Progenitor cell of endocrine pancreas (in vitro differentiated cells): ENCODE measurements at regions not wholly inside any gene's neighbourhood (a gene's known extent, or its start where the extent isn't known, plus 50 kb on each side); places are given as distances from the start of the nearest gene placed in this dataset.

Experiments
- DNase-seq: peaks from one replicate; pipeline ENCODE4 v3.0.0; 2021; ENCODE audit warnings: low spot score; ENCODE audit not compliant: unreplicated experiment
- H3K27ac Mint-ChIP-seq: 2 replicates; pipeline ENCODE4 v1.8.0; 2021; ENCODE audit warnings: mild to moderate bottlenecking, moderate library complexity, mixed read lengths
- H3K27me3 Mint-ChIP-seq: 2 replicates; pipeline ENCODE4 v1.8.0; 2021; ENCODE audit warnings: mixed read lengths
- H3K36me3 Mint-ChIP-seq: 2 replicates; pipeline ENCODE4 v1.8.0; 2022; ENCODE audit warnings: mixed read lengths; ENCODE audit not compliant: insufficient read depth
- H3K4me1 Mint-ChIP-seq: 2 replicates; pipeline ENCODE4 v1.8.0; 2021; ENCODE audit warnings: low read depth, mixed read lengths
- H3K4me3 Mint-ChIP-seq: 2 replicates; pipeline ENCODE4 v1.8.0; 2021; ENCODE audit warnings: low read depth, mild to moderate bottlenecking, moderate library complexity, mixed read lengths
- H3K9me3 Mint-ChIP-seq: 2 replicates; pipeline ENCODE4 v1.8.0; 2021; ENCODE audit warnings: low read depth, mixed read lengths
- CTCF ChIP-seq: fragments of 200-600 bp; sonication (generic); IDR thresholded peaks from one replicate; pipeline ENCODE4 v1.5.0; 2021; ENCODE audit warnings: antibody characterized with exemption, mild to moderate bottlenecking; ENCODE audit not compliant: unreplicated experiment

- Mint-ChIP-seq H3K27ac (peak overlapping the region; percentile 87), H3K4me3 (no peak overlapping the region), H3K36me3 (no peaks in the 10 kb centered on the region), H3K4me1 (peaks cover 58% of the 10 kb centered on the region), H3K9me3 (peaks cover 3% of the 10 kb centered on the region), H3K27me3 (no peaks in the 10 kb centered on the region)
- TF ChIP-seq CTCF, result no peak
- DNase-seq, result no peak
Measured at GRCh38 chr2:109694190-109694589, 80.0 kb downstream of the SOWAHC start.

GRCh38 chr2:109695290-109695689 lies 81.1 kb downstream of the SOWAHC start:
- H3K4me1 Mint-ChIP-seq, result peaks cover 58% of the 10 kb centered on the region
- no peak for TF ChIP-seq CTCF

GRCh38 chr2:109699646-109700045 lies 85.5 kb downstream of the SOWAHC start:
- DNase-seq, result no peak
- no peak overlapping the region for H3K4me3 Mint-ChIP-seq
- peaks cover 48% of the 10 kb centered on the region for H3K4me1 Mint-ChIP-seq
- H3K27ac Mint-ChIP-seq, result peak overlapping the region; percentile 23
- H3K27me3 Mint-ChIP-seq, result no peaks in the 10 kb centered on the region
- no peak for TF ChIP-seq CTCF
- H3K36me3 Mint-ChIP-seq, result no peaks in the 10 kb centered on the region
- peaks cover 3% of the 10 kb centered on the region for H3K9me3 Mint-ChIP-seq

More at GRCh38 chr2:109695290-109695689, 81.1 kb downstream of the SOWAHC start:
- peaks cover 3% of the 10 kb centered on the region for H3K9me3 Mint-ChIP-seq
- H3K27ac Mint-ChIP-seq, result peak overlapping the region; percentile 4
- H3K27me3 Mint-ChIP-seq, result no peaks in the 10 kb centered on the region
- no peaks in the 10 kb centered on the region for H3K36me3 Mint-ChIP-seq
- H3K4me3 Mint-ChIP-seq, result no peak overlapping the region
- no peak for DNase-seq

- peaks cover 38% of the 10 kb centered on the region for H3K4me1 Mint-ChIP-seq
- peak overlapping the region; percentile 3 for H3K27ac Mint-ChIP-seq
- H3K4me3 Mint-ChIP-seq, result no peak overlapping the region
Measured at GRCh38 chr2:109700680-109701274, 86.6 kb downstream of the SOWAHC start.

GRCh38 chr2:109701362-109701761 lies 87.2 kb downstream of the SOWAHC start:
- Mint-ChIP-seq H3K4me3 (no peak overlapping the region), H3K4me1 (peaks cover 38% of the 10 kb centered on the region), H3K36me3 (no peaks in the 10 kb centered on the region), H3K9me3 (peaks cover 2% of the 10 kb centered on the region), H3K27ac (peak overlapping the region; percentile 34), H3K27me3 (no peaks in the 10 kb centered on the region)
- no peak for TF ChIP-seq CTCF
- DNase-seq, result no peak

More at GRCh38 chr2:109700680-109701274, 86.6 kb downstream of the SOWAHC start:
- Mint-ChIP-seq H3K9me3 (peaks cover 3% of the 10 kb centered on the region), H3K27me3 (no peaks in the 10 kb centered on the region), H3K36me3 (no peaks in the 10 kb centered on the region)
- TF ChIP-seq CTCF, result no peak
- no peak for DNase-seq
